GM23338 (cell line): ENCODE measurements at regions not wholly inside any gene's neighbourhood (a gene's known extent, or its start where the extent isn't known, plus 50 kb on each side); places are given as distances from the start of the nearest gene placed in this dataset.
"Not testable (repeated sequence)": the region's sequence is repeated elsewhere in the genome, so short reads cannot be mapped to it uniquely, and the experiment has no call there.

ENCODE experiments used
- CREB1 ChIP-seq: fragments of 250-450 bp; sonication (Bioruptor Pico); IDR thresholded peaks from 2 replicates; pipeline ENCODE4 v1.5.0; 2020; ENCODE audit warnings: low read depth, mild to moderate bottlenecking, moderate library complexity
- CTCF ChIP-seq, 2 experiments: fragments of 200-600 bp in 1 of 2; sonication (generic) in 1 of 2; conservative IDR thresholded peaks; 2 replicates each; pipeline versions ENCODE4 v1.5.1 to v1.6.1; 2016 to 2017; ENCODE audit warnings: antibody characterized with exemption in 2 of 2, low read depth in 2 of 2, mild to moderate bottlenecking in 2 of 2, moderate library complexity in 1 of 2
- EZH2 ChIP-seq: fragments of 200-600 bp; sonication (generic); IDR thresholded peaks from one replicate; pipeline ENCODE4 v1.8.0; 2017; ENCODE audit warnings: antibody characterized with exemption, mild to moderate bottlenecking, low read depth; ENCODE audit not compliant: unreplicated experiment
- EZH2phosphoT487 ChIP-seq: fragments of 200-600 bp; sonication (generic); IDR thresholded peaks from one replicate; pipeline ENCODE4 v1.8.1; 2018; ENCODE audit warnings: antibody characterized with exemption; ENCODE audit not compliant: unreplicated experiment
- POLR2AphosphoS5 ChIP-seq: IDR thresholded peaks from 2 replicates; pipeline ENCODE4 v1.6.1; 2016; ENCODE audit warnings: antibody characterized with exemption, low read depth
- REST ChIP-seq: IDR thresholded peaks from one replicate; pipeline ENCODE4 v1.6.1; 2018; ENCODE audit warnings: antibody characterized with exemption; ENCODE audit not compliant: unreplicated experiment
- ZNF331 ChIP-seq: fragments of 250-450 bp; sonication (Bioruptor Pico); IDR thresholded peaks from 2 replicates; pipeline ENCODE4 v1.5.0; 2020; ENCODE audit warnings: low read depth, mild to moderate bottlenecking, moderate library complexity
- TF ChIP-seq, protein P1 (sequence below): IDR thresholded peaks from 2 replicates; pipeline ENCODE4 v1.6.1; 2016; ENCODE audit warnings: antibody characterized with exemption

DNA sequence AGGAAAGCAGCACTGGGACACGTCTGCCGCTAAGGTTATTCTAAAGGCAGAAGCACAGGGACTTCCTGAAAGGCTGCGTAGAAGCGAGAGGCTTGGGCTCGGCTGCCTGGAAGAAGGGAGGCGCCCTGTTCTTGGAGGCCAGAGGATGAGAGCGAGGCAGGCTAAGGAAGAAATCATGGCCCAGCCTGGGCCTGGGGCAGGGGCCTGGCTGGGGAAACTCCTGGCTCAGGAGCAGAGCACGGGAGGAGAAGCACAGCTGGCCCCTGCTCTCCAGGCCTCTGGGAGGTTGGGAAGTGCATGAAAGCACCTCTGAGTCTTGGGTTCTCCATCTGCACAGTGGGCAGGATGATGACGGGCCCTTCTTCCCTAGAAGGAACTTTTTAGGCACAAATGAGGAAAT, 66.0 kb upstream of the SFSWAP start:
- not testable (repeated sequence) for TF ChIP-seq REST; CTCF (conservative IDR thresholded peaks at IDR 0.05; ENCODE audit: low read depth in 2 of 2); CREB1 (CRISPR knock-in tag); ZNF331 (CRISPR knock-in tag); EZH2; POLR2AphosphoS5; EZH2phosphoT487
- TF ChIP-seq, protein P1, sequence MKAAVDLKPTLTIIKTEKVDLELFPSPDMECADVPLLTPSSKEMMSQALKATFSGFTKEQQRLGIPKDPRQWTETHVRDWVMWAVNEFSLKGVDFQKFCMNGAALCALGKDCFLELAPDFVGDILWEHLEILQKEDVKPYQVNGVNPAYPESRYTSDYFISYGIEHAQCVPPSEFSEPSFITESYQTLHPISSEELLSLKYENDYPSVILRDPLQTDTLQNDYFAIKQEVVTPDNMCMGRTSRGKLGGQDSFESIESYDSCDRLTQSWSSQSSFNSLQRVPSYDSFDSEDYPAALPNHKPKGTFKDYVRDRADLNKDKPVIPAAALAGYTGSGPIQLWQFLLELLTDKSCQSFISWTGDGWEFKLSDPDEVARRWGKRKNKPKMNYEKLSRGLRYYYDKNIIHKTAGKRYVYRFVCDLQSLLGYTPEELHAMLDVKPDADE = not testable (repeated sequence)
